ENCODE measurements at regions not wholly inside any gene's neighbourhood (a gene's known extent, or its start where the extent isn't known, plus 50 kb on each side); places are given as distances from the start of the nearest gene placed in this dataset.

DNA sequence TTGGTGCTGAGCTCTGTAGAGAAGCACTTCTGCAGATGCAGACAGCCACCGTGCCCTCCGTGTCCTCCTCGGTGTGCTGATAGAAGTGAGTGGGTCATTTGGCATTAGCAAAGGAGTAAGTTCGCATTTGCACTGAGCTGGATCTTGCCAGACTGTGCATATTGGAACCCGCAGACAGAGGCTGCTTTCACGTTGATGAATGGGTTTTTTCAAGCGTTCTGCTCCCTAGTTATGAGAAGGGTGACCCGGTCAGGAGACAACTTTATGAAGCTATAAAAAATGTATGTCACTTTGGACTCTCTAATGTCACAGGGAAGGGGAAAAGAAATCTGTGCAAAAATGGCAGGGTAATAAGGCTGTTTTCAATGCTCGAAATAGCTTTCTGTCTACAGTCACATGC, 739.4 kb downstream of the MCTP2 start:
- Histone ChIP-seq H3K79me2 (replicated peaks; ENCODE audit: insufficient read depth) (no peaks in the 10 kb centered on the region), H3F3A (replicated peaks; ENCODE audit: low read depth) (no peaks in the 10 kb centered on the region), H2AFZ (no peak overlapping the region), H3K4me1 (ENCODE audit: insufficient read depth) (peaks cover 19% of the 10 kb centered on the region; the same call in 1 of the 2 replicates), H3K4me3 (no peak overlapping the region), H3K36me3 (ENCODE audit: insufficient read depth) (no peaks in the 10 kb centered on the region), H4K20me1 (replicated peaks; ENCODE audit: insufficient read depth) (no peaks in the 10 kb centered on the region), H3K27ac (ENCODE audit: low read depth) (no peak overlapping the region), H3K27me3 (ENCODE audit: insufficient read depth) (no peaks in the 10 kb centered on the region), H3K9me2 (ENCODE audit: insufficient read depth) (no peaks in the 10 kb centered on the region), H3K4me2 (no peak overlapping the region)
- H3K4me1 Mint-ChIP-seq: peaks cover 18% of the 10 kb centered on the region
- ATAC-seq (no peak), DNase-seq (ENCODE audit: low spot score) (no peak)
- peaks cover 3% of the 10 kb centered on the region; the same call in 2 of the 3 replicates for H3K36me3 Mint-ChIP-seq (ENCODE audit: low read depth)
- TF ChIP-seq, protein P1, sequence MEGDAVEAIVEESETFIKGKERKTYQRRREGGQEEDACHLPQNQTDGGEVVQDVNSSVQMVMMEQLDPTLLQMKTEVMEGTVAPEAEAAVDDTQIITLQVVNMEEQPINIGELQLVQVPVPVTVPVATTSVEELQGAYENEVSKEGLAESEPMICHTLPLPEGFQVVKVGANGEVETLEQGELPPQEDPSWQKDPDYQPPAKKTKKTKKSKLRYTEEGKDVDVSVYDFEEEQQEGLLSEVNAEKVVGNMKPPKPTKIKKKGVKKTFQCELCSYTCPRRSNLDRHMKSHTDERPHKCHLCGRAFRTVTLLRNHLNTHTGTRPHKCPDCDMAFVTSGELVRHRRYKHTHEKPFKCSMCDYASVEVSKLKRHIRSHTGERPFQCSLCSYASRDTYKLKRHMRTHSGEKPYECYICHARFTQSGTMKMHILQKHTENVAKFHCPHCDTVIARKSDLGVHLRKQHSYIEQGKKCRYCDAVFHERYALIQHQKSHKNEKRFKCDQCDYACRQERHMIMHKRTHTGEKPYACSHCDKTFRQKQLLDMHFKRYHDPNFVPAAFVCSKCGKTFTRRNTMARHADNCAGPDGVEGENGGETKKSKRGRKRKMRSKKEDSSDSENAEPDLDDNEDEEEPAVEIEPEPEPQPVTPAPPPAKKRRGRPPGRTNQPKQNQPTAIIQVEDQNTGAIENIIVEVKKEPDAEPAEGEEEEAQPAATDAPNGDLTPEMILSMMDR (conservative IDR thresholded peaks at IDR 0.05; ENCODE audit: low read depth in 2 of 2): no peak
- TF ChIP-seq, protein P2, sequence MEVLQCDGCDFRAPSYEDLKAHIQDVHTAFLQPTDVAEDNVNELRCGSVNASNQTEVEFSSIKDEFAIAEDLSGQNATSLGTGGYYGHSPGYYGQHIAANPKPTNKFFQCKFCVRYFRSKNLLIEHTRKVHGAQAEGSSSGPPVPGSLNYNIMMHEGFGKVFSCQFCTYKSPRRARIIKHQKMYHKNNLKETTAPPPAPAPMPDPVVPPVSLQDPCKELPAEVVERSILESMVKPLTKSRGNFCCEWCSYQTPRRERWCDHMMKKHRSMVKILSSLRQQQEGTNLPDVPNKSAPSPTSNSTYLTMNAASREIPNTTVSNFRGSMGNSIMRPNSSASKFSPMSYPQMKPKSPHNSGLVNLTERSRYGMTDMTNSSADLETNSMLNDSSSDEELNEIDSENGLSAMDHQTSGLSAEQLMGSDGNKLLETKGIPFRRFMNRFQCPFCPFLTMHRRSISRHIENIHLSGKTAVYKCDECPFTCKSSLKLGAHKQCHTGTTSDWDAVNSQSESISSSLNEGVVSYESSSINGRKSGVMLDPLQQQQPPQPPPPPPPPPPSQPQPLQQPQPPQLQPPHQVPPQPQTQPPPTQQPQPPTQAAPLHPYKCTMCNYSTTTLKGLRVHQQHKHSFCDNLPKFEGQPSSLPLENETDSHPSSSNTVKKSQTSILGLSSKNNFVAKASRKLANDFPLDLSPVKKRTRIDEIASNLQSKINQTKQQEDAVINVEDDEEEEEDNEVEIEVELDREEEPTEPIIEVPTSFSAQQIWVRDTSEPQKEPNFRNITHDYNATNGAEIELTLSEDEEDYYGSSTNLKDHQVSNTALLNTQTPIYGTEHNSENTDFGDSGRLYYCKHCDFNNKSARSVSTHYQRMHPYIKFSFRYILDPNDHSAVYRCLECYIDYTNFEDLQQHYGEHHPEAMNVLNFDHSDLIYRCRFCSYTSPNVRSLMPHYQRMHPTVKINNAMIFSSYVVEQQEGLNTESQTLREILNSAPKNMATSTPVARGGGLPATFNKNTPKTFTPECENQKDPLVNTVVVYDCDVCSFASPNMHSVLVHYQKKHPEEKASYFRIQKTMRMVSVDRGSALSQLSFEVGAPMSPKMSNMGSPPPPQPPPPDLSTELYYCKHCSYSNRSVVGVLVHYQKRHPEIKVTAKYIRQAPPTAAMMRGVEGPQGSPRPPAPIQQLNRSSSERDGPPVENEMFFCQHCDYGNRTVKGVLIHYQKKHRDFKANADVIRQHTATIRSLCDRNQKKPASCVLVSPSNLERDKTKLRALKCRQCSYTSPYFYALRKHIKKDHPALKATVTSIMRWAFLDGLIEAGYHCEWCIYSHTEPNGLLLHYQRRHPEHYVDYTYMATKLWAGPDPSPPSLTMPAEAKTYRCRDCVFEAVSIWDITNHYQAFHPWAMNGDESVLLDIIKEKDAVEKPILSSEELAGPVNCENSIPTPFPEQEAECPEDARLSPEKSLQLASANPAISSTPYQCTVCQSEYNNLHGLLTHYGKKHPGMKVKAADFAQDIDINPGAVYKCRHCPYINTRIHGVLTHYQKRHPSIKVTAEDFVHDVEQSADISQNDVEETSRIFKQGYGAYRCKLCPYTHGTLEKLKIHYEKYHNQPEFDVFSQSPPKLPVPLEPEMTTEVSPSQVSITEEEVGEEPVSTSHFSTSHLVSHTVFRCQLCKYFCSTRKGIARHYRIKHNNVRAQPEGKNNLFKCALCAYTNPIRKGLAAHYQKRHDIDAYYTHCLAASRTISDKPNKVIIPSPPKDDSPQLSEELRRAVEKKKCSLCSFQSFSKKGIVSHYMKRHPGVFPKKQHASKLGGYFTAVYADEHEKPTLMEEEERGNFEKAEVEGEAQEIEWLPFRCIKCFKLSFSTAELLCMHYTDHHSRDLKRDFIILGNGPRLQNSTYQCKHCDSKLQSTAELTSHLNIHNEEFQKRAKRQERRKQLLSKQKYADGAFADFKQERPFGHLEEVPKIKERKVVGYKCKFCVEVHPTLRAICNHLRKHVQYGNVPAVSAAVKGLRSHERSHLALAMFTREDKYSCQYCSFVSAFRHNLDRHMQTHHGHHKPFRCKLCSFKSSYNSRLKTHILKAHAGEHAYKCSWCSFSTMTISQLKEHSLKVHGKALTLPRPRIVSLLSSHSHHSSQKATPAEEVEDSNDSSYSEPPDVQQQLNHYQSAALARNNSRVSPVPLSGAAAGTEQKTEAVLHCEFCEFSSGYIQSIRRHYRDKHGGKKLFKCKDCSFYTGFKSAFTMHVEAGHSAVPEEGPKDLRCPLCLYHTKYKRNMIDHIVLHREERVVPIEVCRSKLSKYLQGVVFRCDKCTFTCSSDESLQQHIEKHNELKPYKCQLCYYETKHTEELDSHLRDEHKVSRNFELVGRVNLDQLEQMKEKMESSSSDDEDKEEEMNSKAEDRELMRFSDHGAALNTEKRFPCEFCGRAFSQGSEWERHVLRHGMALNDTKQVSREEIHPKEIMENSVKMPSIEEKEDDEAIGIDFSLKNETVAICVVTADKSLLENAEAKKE (CRISPR knock-in tag; IDR thresholded peaks at IDR 0.05): no peak
- TF ChIP-seq EZH2 (IDR thresholded peaks at IDR 0.05; ENCODE audit: low read depth, unreplicated experiment): no peak
- no peak for TF ChIP-seq POLR2AphosphoS5 (IDR thresholded peaks at IDR 0.05; ENCODE audit: low read depth)
- TF ChIP-seq NANOG (IDR thresholded peaks at IDR 0.05; ENCODE audit: borderline replicate concordance): no peak
- peaks cover 4% of the 10 kb centered on the region for H3K27me3 Mint-ChIP-seq (ENCODE audit: insufficient read depth, low read depth, poor library complexity)
- no peak overlapping the region for H3K4me3 Mint-ChIP-seq
- H3K9me3 Mint-ChIP-seq: no peaks in the 10 kb centered on the region
- H3K27ac Mint-ChIP-seq: no peak overlapping the region
